ENCODE measurements at regions not wholly inside any gene's neighbourhood (a gene's known extent, or its start where the extent isn't known, plus 50 kb on each side); places are given as distances from the start of the nearest gene placed in this dataset.

DNA sequence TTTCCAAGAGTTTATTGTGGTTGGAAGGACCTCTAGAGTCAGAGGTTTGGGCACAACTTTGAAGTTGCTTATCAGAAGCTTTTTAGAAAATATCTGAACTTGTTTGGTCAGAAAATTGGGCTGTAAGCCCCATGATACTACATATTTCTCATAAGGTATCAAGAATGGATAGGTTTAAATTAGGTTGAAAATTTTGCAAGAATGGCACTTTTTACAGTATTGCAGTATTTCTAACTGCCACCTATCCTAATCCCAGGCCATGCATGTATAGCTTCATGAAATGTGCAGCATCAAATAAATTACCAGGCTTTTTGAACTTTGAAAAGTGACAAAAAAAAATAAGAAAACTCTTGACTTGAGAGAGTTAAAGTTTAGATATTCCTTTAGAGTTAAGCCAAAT is 367.2 kb downstream of the FIGN start:
- DNase-seq = no peak

DNA sequence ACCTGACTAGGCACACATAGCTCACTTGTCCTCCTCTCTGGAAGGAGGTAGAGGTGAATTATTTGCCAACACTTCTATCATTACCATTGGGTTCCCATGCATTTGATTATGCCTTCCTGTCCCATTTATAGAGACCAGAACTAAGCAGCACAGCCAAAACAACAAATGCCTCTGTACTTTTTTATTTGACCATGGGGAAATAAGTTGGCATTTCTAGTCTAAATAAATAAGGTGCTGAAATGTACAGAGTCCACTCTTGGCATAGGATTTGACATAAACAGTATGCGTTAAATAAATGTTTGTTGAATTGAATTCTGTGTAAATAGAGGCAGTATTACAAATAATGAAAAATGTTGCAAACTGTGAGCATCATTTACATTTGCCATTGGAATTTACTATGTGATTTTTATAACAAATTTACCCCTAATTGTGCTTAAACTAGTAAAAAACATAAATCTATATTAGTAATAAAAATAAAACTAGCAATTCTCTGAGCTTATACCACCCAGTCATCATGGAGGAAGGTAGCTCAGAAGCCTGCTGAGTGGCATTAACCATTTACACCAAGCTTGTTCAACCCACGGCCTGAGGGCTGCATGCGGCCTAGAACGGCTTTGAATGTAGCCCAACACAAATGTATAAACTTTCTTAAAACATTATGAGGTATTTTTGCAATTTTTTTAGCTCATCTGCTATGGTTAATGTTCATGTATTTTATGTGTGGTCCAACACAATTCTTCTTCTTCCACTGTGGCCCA is 367.8 kb downstream of the FIGN start:
- DNase-seq = no peak

DNA sequence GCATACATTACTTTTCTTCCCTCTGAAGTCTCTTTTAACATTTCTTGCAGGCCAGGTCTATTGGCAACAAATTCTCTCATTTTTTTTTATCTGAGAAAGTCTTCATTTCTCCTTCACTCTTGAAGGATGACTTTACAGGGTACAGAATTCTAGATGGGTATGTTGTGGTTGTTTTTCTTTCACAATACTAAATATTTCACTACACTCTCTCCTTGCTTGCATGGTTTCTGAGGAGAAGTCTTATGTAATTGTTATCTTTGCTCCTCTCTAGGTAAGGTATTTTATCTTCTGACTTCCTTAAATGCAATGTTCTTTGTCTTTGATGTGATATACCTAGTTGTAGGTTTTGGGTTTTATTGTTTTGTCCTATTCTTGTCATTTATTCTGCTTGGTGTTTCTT is 371.1 kb downstream of the FIGN start:
- no peak for DNase-seq

DNA sequence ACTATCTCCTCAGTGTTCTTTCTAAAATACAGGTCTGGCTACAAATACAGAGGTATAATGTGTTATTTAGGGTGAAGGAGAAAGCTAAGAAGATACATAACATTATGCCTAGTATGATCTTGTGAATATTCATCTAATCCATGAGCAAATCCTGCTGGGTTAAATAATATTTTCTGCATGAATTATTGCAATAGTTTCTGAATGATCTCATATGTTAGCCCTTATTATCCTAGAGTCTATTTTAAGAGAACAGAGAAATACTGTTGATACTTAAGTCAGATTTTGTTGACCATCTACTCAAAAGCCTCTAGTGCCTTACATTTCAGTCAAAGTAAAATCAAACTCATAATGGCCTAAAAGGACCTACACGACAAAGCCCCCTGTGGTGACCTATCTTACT is 382.3 kb downstream of the FIGN start:
- no peak for DNase-seq

DNA sequence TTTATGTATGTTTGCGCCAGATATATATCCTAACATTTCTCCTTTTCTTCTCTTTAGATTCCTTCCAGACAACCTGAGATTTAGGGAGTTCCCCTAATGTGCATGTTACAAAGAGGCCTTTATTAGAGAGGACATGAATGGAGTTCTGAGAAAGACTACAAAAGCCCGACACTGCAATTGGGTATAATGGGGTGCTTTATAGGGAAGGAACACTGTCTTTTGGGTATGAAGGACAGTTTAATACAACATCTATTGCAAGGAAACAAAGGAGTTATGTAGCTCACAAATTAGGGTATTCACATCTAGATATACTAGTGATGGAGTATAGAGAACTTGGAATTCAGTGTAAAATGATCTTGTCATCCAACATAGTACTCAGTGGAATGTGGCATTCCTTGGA is 383.8 kb downstream of the FIGN start:
- DNase-seq = no peak

DNA sequence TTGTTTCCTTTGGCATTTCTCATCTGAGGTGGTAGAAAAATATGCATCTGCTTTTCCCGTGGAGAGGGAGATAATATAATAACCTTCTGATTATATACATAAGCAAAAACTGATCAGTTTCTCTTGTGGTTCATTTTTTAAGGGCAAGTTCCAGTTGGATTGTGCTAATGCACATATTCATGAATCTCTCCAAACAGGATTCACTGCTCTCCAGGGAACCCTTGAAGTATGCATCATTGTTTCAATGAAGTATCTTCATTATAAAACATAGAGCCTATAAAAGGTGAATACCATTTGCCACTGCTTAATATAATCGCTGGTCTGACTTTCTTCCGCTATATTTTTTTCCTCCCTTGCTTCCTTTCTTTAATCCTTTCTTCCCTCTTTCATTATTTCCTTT is 384.7 kb downstream of the FIGN start:
- DNase-seq = no peak

DNA sequence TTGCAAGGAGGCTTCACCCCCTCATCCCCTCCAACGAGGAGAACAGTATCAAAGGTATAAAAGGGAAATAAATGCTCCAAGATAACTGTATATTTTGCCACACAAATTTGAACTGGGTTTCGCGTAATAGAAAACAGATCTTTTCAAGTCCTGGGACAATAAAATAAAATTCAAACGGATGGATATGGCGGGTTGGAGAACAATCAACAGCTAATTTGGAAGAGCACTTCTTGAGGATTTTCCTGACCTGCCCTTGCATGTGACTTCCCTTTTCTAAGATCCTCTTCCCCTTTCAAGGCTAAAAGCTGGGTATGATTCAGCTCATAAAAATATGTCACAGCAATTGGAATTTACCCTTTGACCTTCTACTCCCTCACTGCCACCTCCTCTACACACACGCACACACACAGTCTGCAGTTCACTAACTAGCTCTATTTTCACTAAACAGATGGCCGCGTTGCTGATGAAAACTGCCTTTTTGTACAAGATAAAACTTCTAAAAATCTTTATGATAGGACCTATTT is 386.9 kb downstream of the FIGN start:
- no peak for DNase-seq

DNA sequence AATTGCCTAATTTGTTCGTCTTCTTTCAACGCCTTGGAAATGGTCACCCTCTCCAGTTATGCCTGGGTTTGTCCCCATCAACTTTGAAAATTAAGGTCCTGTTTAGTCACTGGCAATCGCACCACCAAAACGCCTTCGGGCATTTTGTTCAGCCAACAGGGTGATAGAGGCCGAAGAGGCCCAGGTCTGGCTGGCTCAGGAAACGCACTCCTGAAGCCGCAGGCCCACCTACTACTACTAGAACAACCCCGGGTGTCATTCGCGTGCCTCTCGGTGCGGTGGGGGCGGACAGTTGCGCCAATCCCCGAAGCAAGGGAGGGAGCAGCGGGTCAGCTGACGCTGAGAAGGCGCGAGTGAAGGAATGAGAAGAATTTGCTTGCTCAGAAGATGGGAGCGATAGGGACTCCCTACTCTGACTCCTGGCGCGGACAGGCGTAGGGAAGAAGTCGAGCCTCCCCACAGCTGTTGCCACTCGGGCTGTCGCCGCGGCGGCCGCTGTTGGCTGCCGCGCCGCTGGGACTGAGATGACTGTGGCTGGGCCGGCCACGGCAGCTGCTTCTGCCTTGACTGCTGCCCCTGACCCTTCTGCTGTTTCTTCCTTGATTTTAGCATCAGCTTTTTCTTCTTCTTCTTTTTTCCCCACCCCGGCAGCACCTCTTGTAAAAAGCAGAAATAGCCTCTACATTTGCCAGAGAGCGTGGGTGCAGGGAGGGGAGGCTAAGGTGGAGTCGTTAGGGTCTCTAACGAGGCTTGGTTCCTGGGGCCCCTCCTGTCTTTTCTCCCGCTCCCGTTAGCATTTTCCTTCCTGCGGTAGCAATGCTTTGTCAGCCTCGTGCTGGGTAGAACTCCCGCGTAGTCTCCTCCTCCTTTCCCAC is 387.6 kb downstream of the FIGN start:
- peak; percentile 86 for DNase-seq

DNA sequence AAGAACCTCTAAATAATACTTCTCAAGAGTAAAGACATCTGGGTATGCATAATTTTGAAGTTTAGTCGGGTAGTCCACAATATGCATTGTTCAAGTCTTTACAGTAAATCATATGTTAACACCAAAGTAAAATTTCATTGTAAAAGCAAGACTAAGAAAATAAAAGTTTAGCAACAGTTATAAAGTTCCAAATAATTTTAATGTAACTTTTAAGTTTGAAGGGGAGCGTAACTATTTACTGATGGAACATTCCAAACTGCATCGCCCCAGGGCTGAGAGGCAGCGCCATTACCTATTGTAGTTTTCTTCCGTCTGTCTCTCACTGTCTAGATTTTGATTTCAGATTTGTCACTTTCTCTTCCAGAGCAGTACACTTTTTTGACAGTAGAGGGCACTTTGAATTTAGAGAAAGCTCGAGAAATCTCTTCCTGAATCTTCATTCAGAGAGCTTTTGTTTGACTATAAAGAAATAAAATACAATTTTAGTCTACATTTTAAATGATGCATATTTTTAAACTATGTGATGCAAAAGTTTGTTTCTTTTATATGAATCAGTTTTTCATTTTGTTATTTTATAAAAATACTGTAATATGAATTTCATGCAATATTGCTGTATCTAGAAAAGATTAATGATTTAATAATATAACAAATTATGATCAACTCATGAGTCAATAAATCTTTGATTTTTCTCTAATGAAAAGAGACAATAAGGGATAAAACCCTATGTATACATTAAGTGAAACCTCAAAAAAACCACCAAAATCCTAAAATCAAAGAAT is 389.8 kb downstream of the FIGN start:
- peak; percentile 19 for DNase-seq

DNA sequence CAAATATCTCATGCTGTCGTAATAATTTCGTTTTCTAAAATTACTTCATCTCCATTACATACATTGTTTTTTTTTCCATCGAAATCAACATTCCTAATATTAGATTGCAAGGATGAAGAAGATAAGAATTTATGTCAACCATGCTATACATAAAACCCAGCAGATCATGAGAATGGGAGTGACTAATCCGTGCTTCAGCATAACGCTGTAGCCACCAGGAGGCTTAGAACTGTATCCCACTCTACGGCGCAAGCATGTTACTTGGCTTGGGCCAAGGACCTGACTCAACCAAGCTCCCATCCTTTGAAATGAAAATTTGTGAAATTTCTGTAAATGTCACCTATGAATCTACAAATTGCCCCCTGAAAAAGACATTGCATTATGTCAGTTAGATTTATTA is 392.5 kb downstream of the FIGN start:
- DNase-seq = no peak

DNA sequence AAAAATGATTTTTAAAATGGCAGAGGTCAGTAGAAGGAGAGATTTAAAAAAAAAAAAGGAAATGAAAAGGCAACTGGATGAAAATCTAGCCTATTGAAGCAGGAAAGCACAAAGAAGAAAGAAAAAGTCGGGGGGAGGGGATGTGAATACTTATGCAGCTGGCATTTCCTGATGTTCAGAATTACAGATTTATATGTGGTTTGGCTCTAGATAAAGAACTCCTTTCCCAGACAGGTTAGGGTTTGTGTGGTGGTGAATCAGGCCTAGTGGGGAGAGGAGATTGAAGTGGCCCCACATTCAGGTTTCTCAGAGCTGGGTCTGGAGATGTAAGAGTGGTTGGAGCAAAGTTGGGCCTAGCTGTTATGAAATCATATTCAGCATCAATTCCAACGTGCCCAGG is 394.4 kb downstream of the FIGN start:
- DNase-seq = no peak

DNA sequence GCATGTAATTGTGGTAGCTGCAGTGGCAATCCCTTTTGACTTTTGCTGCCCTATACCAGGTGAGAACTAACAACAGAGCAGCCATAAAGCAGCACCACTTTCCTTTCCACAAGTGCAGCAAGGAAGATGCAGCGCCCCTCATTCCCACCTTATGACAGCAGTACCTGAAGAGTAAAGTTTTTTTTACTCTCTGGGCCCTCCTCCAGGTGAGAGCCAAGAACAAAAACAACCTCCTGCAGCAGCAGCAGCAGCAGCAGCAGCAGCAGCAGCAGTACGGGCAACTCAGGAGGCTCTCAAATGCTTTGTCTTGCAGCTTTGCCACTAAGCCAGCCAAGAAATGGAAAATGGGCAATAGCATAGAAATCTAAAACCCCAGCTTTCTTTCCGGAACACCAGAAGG is 397.5 kb downstream of the FIGN start:
- DNase-seq = no peak

DNA sequence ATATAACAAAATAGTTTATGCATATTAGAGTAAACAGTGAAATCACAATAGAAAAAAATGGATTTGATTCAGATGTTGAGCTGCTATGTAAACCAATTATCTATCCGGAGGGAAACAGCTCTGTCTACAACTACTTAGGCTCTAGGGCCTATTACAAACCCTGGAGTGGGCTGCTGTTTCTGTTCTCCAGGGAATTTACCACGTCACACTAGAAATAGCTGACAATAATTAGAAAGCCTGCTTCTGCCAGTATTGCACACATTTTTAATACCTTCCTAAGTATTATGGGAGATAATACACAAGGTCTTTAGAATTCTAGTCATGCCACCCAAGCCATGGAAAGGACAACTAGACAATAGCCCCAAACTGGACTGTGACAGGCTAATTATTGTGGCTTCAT is 411.1 kb downstream of the FIGN start:
- no peak for DNase-seq

DNA sequence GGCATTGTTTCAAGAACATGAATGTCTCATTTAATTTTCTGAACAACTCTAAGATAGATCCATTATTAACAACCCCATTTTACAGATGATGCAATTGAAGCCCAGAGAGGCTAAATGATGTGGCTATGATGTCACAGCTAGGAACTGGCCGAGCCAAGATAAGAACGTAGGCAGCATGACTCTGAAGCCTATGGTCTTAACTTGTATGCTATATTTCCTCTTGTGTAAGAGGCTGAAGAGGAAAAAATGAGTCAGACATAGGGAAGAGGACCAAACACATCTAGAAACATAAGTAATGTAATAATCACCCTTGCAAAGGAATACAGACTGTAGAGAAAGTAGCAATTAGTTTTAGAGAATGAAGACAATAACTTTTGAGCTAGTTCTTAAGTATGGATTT is 416.8 kb downstream of the FIGN start:
- DNase-seq = no peak

DNA sequence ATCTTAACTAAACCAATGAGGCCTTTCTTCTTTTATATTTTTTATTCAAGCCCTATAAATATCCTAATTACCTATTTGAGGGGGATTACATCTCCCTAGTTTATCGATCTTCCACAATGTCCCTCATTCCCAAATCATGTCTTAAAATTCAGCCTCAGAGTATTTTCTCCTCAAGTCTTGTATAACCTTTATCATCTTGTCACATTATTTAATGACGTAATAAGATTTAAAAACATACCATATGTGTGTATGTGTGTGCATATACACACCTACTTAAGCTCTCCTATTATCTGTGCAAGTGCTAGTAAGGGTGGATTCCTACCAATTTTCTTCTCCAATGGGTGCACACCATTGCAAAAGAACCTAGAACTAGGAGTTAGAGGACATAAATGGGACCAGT is 421.1 kb downstream of the FIGN start:
- DNase-seq = no peak

DNA sequence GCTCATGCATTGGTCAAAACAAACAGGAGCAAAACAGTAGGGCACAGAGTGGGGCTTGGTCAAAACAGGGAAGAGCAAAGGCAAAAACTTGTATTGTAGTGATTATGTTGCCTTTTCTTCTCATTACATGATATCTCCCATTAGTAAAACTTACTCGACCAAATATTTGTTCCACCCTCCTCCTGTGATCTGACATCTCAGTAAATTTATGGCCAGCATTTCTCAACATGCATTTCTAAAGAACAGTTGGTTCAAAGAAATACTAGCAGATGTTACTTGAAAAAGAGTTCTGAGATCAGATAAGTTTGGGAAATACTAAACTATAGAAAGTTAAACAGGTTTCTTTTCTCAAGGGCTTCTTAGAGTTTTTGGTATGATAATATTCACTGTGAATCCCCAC is 423.1 kb downstream of the FIGN start:
- no peak for DNase-seq

DNA sequence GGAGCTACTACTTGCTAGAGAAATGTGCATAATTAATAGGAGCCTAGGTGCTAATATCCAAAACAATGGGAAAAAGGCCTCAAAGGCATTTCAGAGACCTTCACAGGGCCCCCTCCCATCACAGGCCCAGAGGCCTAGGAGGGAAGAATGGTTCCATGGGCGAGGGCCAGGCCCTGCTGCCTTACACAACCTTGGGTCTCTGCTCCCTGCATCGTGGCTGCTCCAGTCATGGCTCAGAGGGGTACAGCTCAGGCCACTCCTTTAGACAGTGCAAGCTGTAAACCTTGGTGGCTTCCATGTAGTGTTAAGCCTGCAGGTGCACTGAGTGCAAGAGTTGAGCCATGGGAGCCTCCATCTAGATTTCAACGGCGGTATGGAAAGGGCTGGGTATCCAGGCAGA is 429.2 kb downstream of the FIGN start:
- no peak for DNase-seq

DNA sequence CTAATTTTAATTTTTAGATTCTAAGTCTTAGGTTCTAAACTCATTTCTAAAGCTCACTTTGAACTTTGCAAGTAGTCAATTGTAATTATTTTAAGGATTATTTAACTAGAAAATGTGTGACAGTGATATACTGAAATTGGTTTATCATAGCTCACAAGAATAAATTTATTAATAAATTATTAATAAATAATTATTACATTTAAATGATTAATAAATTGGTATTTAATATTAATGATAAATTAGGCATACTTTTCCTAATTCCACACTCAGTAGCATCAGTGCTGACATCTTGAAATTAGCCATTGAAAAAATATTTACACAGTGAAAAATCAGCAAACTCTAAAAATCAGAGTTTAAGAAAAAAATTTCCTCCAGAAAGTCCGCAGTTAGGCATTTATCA is 433.7 kb downstream of the FIGN start:
- DNase-seq = no peak

DNA sequence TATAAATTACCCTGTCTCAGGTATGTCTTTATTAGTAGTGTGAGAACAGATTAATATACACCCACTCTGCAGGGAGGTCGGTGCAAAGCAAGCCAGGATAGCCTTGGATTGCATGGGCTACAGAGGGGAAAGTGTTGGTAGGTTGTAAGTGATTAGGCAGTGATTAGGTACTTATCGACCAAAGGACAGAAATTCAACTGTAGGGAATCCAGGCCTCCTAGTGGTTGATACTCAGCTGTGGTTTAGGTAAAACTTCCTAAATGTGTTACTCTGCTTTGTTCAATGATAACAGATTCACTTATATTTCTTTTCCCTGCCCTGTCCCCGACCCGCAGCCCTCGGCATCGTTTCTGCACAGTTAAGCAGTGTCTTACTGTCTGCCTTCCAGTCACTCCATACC is 444.0 kb downstream of the FIGN start:
- DNase-seq = no peak

DNA sequence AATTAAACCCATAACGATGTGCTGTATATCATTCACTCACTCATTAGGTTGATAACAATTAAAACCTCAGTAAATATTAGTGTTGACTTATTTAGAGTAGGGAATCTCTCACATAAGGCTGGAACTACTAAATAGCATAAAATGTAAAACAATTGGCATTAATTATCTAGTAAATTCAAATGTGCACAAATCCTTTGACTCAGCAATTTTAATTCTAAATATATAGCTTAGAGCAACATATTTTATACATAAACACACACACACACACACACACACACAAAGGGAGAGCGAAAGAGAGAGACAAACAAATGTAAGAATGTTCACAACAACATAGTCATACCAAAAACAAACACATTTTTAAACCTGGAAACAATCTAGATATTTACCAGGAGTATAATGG is 443.1 kb upstream of the KCNH7 start:
- no peak for DNase-seq

DNA sequence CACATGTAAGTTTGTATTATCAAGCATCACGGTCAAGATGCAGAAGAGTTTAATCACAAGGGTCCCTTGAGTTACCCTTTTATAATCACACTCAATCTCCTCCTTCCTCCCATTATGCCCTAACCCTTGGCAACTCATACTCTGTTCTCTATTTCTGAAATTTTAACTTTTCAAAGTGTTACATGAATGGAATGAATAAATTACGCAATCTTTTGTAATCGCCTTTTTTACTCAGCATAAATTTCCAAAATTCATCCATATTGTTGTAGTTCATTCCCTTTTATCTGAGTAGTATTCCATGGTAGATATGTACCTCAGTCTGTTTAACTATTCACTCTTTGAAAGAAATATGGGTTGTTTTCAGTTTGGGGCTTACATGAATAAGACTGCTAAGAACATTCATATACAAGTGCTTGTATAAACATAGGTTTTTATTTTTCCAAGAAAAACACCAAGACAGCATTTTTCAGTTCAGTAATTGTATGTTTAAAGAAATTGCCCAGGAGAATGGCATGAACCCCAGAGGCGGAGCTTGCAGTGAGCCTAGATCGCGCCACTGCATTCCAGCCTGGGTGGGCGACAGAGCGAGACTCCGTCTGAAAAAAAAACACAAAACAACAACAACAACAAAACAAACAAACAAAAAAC is 430.9 kb upstream of the KCNH7 start:
- no peak for DNase-seq

DNA sequence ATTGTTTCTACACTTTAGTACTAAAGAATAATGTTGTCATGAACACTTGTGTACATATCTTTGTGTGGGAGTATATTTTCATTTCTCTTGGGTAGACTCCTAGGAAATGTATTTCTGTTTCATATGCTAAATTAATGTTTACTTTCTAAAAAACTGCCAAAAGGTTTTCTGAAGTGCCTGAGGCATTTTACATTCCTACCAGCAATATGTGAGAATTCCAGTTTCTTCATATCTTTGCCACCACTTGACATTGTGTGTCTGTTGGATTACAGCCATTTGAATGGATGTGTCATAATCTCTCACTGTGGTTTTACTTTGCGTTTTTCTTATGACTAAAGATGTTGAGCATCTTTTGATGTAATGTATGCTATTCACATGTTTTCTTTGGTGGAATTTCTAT is 428.2 kb upstream of the KCNH7 start:
- DNase-seq = no peak

All from right kidney (tissue), 1 donor.